H9 (cell line): ENCODE measurements at regions not wholly inside any gene's neighbourhood (a gene's known extent, or its start where the extent isn't known, plus 50 kb on each side); places are given as distances from the start of the nearest gene placed in this dataset.

Experiments
- DNase-seq: peaks from one replicate; pipeline ENCODE4 v3.0.0-alpha.2; 2017
- H2AFZ ChIP-seq: one replicate; pipeline ENCODE4 v1.6.1; 2013; ENCODE audit warnings: mild to moderate bottlenecking, low read length, control low read depth, moderate library complexity
- H2AK5ac ChIP-seq: 2 replicates; pipeline ENCODE4 v1.6.1; 2013; ENCODE audit warnings: low read length, control low read depth, mixed read lengths; ENCODE audit not compliant: insufficient read length
- H2BK120ac ChIP-seq: one replicate; pipeline ENCODE4 v1.6.1; 2013; ENCODE audit warnings: low read depth, mild to moderate bottlenecking, low read length, control low read depth, inconsistent platforms; ENCODE audit not compliant: poor library complexity, severe bottlenecking
- H2BK12ac ChIP-seq: 2 replicates; pipeline ENCODE4 v1.6.1; 2013; ENCODE audit warnings: low read length, control low read depth, mixed read lengths, low read depth; ENCODE audit not compliant: insufficient read length
- H2BK15ac ChIP-seq: 2 replicates; pipeline ENCODE4 v1.6.1; 2013; ENCODE audit warnings: low read depth, low read length, control low read depth
- H2BK20ac ChIP-seq: one replicate; pipeline ENCODE4 v1.6.1; 2013; ENCODE audit warnings: low read depth, mild to moderate bottlenecking, low read length, control low read depth, inconsistent platforms; ENCODE audit not compliant: poor library complexity, severe bottlenecking
- H2BK5ac ChIP-seq: 2 replicates; pipeline ENCODE4 v1.6.1; 2013; ENCODE audit warnings: low read length, control low read depth, mixed read lengths; ENCODE audit not compliant: insufficient read length
- H3K14ac ChIP-seq: 2 replicates; pipeline ENCODE4 v1.6.1; 2013; ENCODE audit warnings: low read length, control low read depth; ENCODE audit not compliant: insufficient read depth
- H3K18ac ChIP-seq: 2 replicates; pipeline ENCODE4 v1.6.1; 2013; ENCODE audit warnings: low read depth, mild to moderate bottlenecking, mixed read lengths, low read length, control low read depth; ENCODE audit not compliant: insufficient read length
- H3K23ac ChIP-seq: 2 replicates; pipeline ENCODE4 v1.6.1; 2013; ENCODE audit warnings: low read length, control low read depth, mixed read lengths, low read depth; ENCODE audit not compliant: insufficient read length
- H3K23me2 ChIP-seq: 2 replicates; pipeline ENCODE4 v1.6.1; 2013; ENCODE audit warnings: low read depth, mild to moderate bottlenecking, mixed read lengths, low read length, control low read depth; ENCODE audit not compliant: insufficient read length, poor library complexity, severe bottlenecking
- H3K27ac ChIP-seq: 2 replicates; pipeline ENCODE4 v1.5.1; 2013; ENCODE audit warnings: low read length, control low read depth, mixed read lengths, low read depth; ENCODE audit not compliant: insufficient read length
- H3K27me3 ChIP-seq: 2 replicates; pipeline ENCODE4 v1.6.1; 2013; ENCODE audit warnings: low read length, control low read depth, inconsistent platforms; ENCODE audit not compliant: insufficient read depth
- H3K4ac ChIP-seq: 2 replicates; pipeline ENCODE4 v1.6.1; 2013; ENCODE audit warnings: low read depth, mild to moderate bottlenecking, control low read depth, inconsistent platforms, low read length, moderate library complexity
- H3K4me1 ChIP-seq: 2 replicates; pipeline ENCODE4 v1.6.1; 2013; ENCODE audit warnings: low read length, control low read depth, inconsistent platforms; ENCODE audit not compliant: insufficient read depth
- H3K4me2 ChIP-seq: 2 replicates; pipeline ENCODE4 v1.6.1; 2013; ENCODE audit warnings: low read length, control low read depth, mixed read lengths; ENCODE audit not compliant: insufficient read length, insufficient read depth
- H3K56ac ChIP-seq: 2 replicates; pipeline ENCODE4 v1.6.1; 2013; ENCODE audit warnings: low read depth, mild to moderate bottlenecking, mixed read lengths, low read length, control low read depth; ENCODE audit not compliant: insufficient read length
- H3K79me1 ChIP-seq: 2 replicates; pipeline ENCODE4 v1.6.1; 2013; ENCODE audit warnings: low read depth, mild to moderate bottlenecking, moderate library complexity, low read length, control low read depth, inconsistent platforms; ENCODE audit not compliant: insufficient read depth, poor library complexity, severe bottlenecking
- H3K79me2 ChIP-seq: 2 replicates; pipeline ENCODE4 v1.6.1; 2013; ENCODE audit warnings: low read length, control low read depth, inconsistent platforms; ENCODE audit not compliant: insufficient read depth
- H3K9ac ChIP-seq: 2 replicates; pipeline ENCODE4 v1.6.1; 2013; ENCODE audit warnings: low read length, control low read depth, mixed read lengths; ENCODE audit not compliant: insufficient read length; ENCODE audit errors: extremely low read depth
- H3K9me3 ChIP-seq: one replicate; pipeline ENCODE4 v1.6.1; 2013; ENCODE audit warnings: low read depth, low read length, inconsistent platforms; ENCODE audit not compliant: control insufficient read depth
- H3T11ph ChIP-seq: one replicate; pipeline ENCODE4 v1.6.1; 2013; ENCODE audit warnings: mild to moderate bottlenecking, low read length, control low read depth, inconsistent platforms
- H4K20me1 ChIP-seq: one replicate; pipeline ENCODE4 v1.6.1; 2013; ENCODE audit not compliant: control insufficient read depth, insufficient read length, insufficient read depth
- H4K5ac ChIP-seq: 2 replicates; pipeline ENCODE4 v1.6.1; 2013; ENCODE audit warnings: low read depth, mild to moderate bottlenecking, mixed read lengths, low read length, control low read depth; ENCODE audit not compliant: insufficient read length
- H4K8ac ChIP-seq: replicated peaks from 2 replicates; pipeline ENCODE4 v1.6.1; 2013; ENCODE audit warnings: low read length, control low read depth, mixed read lengths, low read depth; ENCODE audit not compliant: insufficient read length
- H4K91ac ChIP-seq: 2 replicates; pipeline ENCODE4 v1.6.1; 2013; ENCODE audit warnings: low read depth, mild to moderate bottlenecking, moderate library complexity, mixed read lengths, low read length, control low read depth; ENCODE audit not compliant: insufficient read length
- H3K27ac Mint-ChIP-seq, 3 experiments: 2 replicates in 2 of 3; 3 replicates in 1 of 3; pipeline ENCODE4 v1.8.0; 2020 to 2021; ENCODE audit warnings: mixed read lengths in 3 of 3, mild to moderate bottlenecking in 1 of 3, moderate library complexity in 1 of 3
- H3K27me3 Mint-ChIP-seq: 2 replicates; pipeline ENCODE4 v1.8.0; 2021; ENCODE audit warnings: low read depth, mild to moderate bottlenecking, moderate library complexity, mixed read lengths
- H3K36me3 Mint-ChIP-seq, 3 experiments: 2 replicates in 2 of 3; 3 replicates in 1 of 3; pipeline ENCODE4 v1.8.0; 2020 to 2021; ENCODE audit warnings: low read depth in 3 of 3, mixed read lengths in 3 of 3; ENCODE audit not compliant: insufficient read depth in 1 of 3
- H3K4me1 Mint-ChIP-seq, 2 experiments: 2 replicates each; pipeline ENCODE4 v1.8.0; 2020; ENCODE audit warnings: mixed read lengths in 2 of 2
- H3K4me3 Mint-ChIP-seq, 2 experiments: 2 replicates in 1 of 2; 3 replicates in 1 of 2; pipeline ENCODE4 v1.8.0; 2020 to 2021; ENCODE audit warnings: mild to moderate bottlenecking in 2 of 2, mixed read lengths in 2 of 2, moderate library complexity in 1 of 2
- H3K9me3 Mint-ChIP-seq, 2 experiments: 2 replicates in 1 of 2; 3 replicates in 1 of 2; pipeline ENCODE4 v1.8.0; 2020; ENCODE audit warnings: mild to moderate bottlenecking in 2 of 2, mixed read lengths in 2 of 2, moderate library complexity in 1 of 2
- CTCF ChIP-seq: fragments of 200-600 bp; sonication (generic); conservative IDR thresholded peaks from 3 replicates; pipeline ENCODE4 v1.8.0; 2021; ENCODE audit warnings: antibody characterized with exemption, mild to moderate bottlenecking
- WGBS: extraction: QIAGEN DNeasy Blood & Tissue Kit; methylation state at CpG from one replicate; pipeline ENCODE4 v1.1.7; 2013; ENCODE audit warnings: missing lambda C conversion rate, low lambda C conversion rate, mixed read lengths; ENCODE audit not compliant: insufficient read length; ENCODE audit errors: extremely low coverage; 5-methylcytosine and 5-hydroxymethylcytosine counted together

GRCh38 chrX:5536261-5536660 lies 692.4 kb downstream of the NLGN4X start:
- Histone ChIP-seq H2BK5ac (no peak overlapping the region), H3K79me2 (no peaks in the 10 kb centered on the region), H2AK5ac (no peak overlapping the region), H3K9me3 (no peaks in the 10 kb centered on the region), H2BK15ac (no peak overlapping the region), H4K91ac (no peak overlapping the region), H3K4me2 (no peak overlapping the region), H3K18ac (no peak overlapping the region), H3K14ac (no peak overlapping the region), H3K56ac (no peak overlapping the region), H3K27me3 (no peaks in the 10 kb centered on the region), H2AFZ (no peak overlapping the region), H3K23ac (no peak overlapping the region), H4K5ac (no peak overlapping the region), H3K9ac (no peak overlapping the region), H2BK20ac (no peak overlapping the region), H3K23me2 (no peaks in the 10 kb centered on the region), H3K4ac (no peak overlapping the region), H4K8ac (no peak overlapping the region), H2BK12ac (no peak overlapping the region), H2BK120ac (no peak overlapping the region), H4K20me1 (no peaks in the 10 kb centered on the region), H3K27ac (no peak overlapping the region), H3T11ph (no peak overlapping the region), H3K79me1 (no peaks in the 10 kb centered on the region), H3K4me1 (no peaks in the 10 kb centered on the region)
- no CpG with 5 or more reads among the region's 3 CpGs for WGBS
- peaks cover 3% of the 10 kb centered on the region in 2 experiments for H3K4me1 Mint-ChIP-seq
- H3K4me3 Mint-ChIP-seq: no peak overlapping the region
- H3K36me3 Mint-ChIP-seq: peaks cover 0 to 5% (median 1%) of the 10 kb centered on the region in 3 experiments; a peak in 2 of 7 replicates
- TF ChIP-seq CTCF: no peak
- H3K27ac Mint-ChIP-seq: no peak overlapping the region; a peak in 1 of 7 replicates
- peaks cover 3 to 6% of the 10 kb centered on the region in 2 experiments; a peak in 3 of 5 replicates for H3K9me3 Mint-ChIP-seq
- no peaks in the 10 kb centered on the region for H3K27me3 Mint-ChIP-seq
- no peak for DNase-seq
